GM23338 (cell line): ENCODE measurements at regions not wholly inside any gene's neighbourhood (a gene's known extent, or its start where the extent isn't known, plus 50 kb on each side); places are given as distances from the start of the nearest gene placed in this dataset.
A peak's percentile ranks its signal among the peaks of the same experiment; 100 is the strongest.

Experiments used
- ATAC-seq: fragments of 200-7000 bp; cut with Tn5 transposase; 3 replicates; pipeline ENCODE4 v1.9.1; 2020
- DNase-seq: peaks from one replicate; pipeline ENCODE4 v3.0.0-alpha.2; 2015; ENCODE audit warnings: low spot score
- H2AFZ ChIP-seq: fragments of 200-600 bp; sonication (generic); 2 replicates; pipeline ENCODE4 v1.8.0; 2016; ENCODE audit warnings: antibody characterized with exemption, mild to moderate bottlenecking, moderate library complexity
- H3F3A ChIP-seq: fragments of 200-600 bp; sonication (generic); replicated peaks from 2 replicates; pipeline ENCODE4 v1.8.0; 2017; ENCODE audit warnings: antibody characterized with exemption, mixed run types, low read depth
- H3K27ac ChIP-seq: fragments of 200-600 bp; sonication (generic); 2 replicates; pipeline ENCODE4 v1.6.1; 2016; ENCODE audit warnings: low read depth
- H3K27me3 ChIP-seq: fragments of 200-600 bp; sonication (generic); 2 replicates; pipeline ENCODE4 v1.8.0; 2016; ENCODE audit warnings: mild to moderate bottlenecking, mixed run types, moderate library complexity; ENCODE audit not compliant: insufficient read depth
- H3K36me3 ChIP-seq: fragments of 200-600 bp; sonication (generic); 2 replicates; pipeline ENCODE4 v1.8.0; 2016; ENCODE audit warnings: mild to moderate bottlenecking; ENCODE audit not compliant: insufficient read depth
- H3K4me1 ChIP-seq: fragments of 200-600 bp; sonication (generic); 2 replicates; pipeline ENCODE4 v1.8.0; 2016; ENCODE audit warnings: mild to moderate bottlenecking, moderate library complexity; ENCODE audit not compliant: insufficient read depth
- H3K4me2 ChIP-seq: fragments of 200-600 bp; sonication (generic); 2 replicates; pipeline ENCODE4 v1.7.1; 2017; ENCODE audit warnings: mixed run types
- H3K4me3 ChIP-seq: fragments of 200-600 bp; sonication (generic); 2 replicates; pipeline ENCODE4 v1.6.1; 2016; ENCODE audit warnings: mixed run types
- H3K79me2 ChIP-seq: fragments of 200-600 bp; sonication (generic); replicated peaks from 2 replicates; pipeline ENCODE4 v1.8.0; 2017; ENCODE audit warnings: mild to moderate bottlenecking; ENCODE audit not compliant: insufficient read depth
- H3K9me2 ChIP-seq: fragments of 200-600 bp; sonication (generic); 2 replicates; pipeline ENCODE4 v1.8.0; 2017; ENCODE audit not compliant: insufficient read depth
- H4K20me1 ChIP-seq: fragments of 200-600 bp; sonication (generic); replicated peaks from 2 replicates; pipeline ENCODE4 v1.8.0; 2017; ENCODE audit warnings: mild to moderate bottlenecking; ENCODE audit not compliant: insufficient read depth
- H3K27ac Mint-ChIP-seq: 2 replicates; pipeline ENCODE4 v1.8.0; 2020; ENCODE audit warnings: inconsistent platforms, mild to moderate bottlenecking, moderate library complexity, mixed read lengths
- H3K27me3 Mint-ChIP-seq: 3 replicates; pipeline ENCODE4 v1.8.0; 2022; ENCODE audit warnings: low read depth, mild to moderate bottlenecking, moderate library complexity, mixed read lengths, inconsistent platforms; ENCODE audit not compliant: insufficient read depth, poor library complexity
- H3K36me3 Mint-ChIP-seq: 3 replicates; pipeline ENCODE4 v1.8.0; 2021; ENCODE audit warnings: low read depth, mild to moderate bottlenecking, inconsistent platforms, moderate library complexity, mixed read lengths
- H3K4me1 Mint-ChIP-seq: 3 replicates; pipeline ENCODE4 v1.8.0; 2020; ENCODE audit warnings: mild to moderate bottlenecking, inconsistent platforms, mixed read lengths
- H3K4me3 Mint-ChIP-seq: 3 replicates; pipeline ENCODE4 v1.8.0; 2021; ENCODE audit warnings: moderate library complexity, mild to moderate bottlenecking, inconsistent platforms, mixed read lengths
- H3K9me3 Mint-ChIP-seq: 3 replicates; pipeline ENCODE4 v1.8.0; 2020; ENCODE audit warnings: moderate library complexity, mild to moderate bottlenecking, inconsistent platforms, mixed read lengths
- ETS1 ChIP-seq: IDR thresholded peaks from 2 replicates; pipeline ENCODE4 v1.6.1; 2016; ENCODE audit warnings: antibody characterized with exemption
- EZH2phosphoT487 ChIP-seq: fragments of 200-600 bp; sonication (generic); IDR thresholded peaks from one replicate; pipeline ENCODE4 v1.8.1; 2018; ENCODE audit warnings: antibody characterized with exemption; ENCODE audit not compliant: unreplicated experiment
- NANOG ChIP-seq: IDR thresholded peaks from 2 replicates; pipeline ENCODE4 v1.6.1; 2016; ENCODE audit warnings: antibody characterized with exemption, borderline replicate concordance
- STAT1 ChIP-seq: IDR thresholded peaks from one replicate; pipeline ENCODE4 v1.6.1; 2016; ENCODE audit warnings: antibody characterized with exemption; ENCODE audit not compliant: unreplicated experiment
- TF ChIP-seq, protein P1 (sequence below), 2 experiments: fragments of 200-600 bp in 1 of 2; sonication (generic) in 1 of 2; conservative IDR thresholded peaks; 2 replicates each; pipeline versions ENCODE4 v1.5.1 to v1.6.1; 2016 to 2017; ENCODE audit warnings: antibody characterized with exemption in 2 of 2, low read depth in 2 of 2, mild to moderate bottlenecking in 2 of 2, moderate library complexity in 1 of 2
- TF ChIP-seq, protein P2 (sequence below): fragments of 250-450 bp; sonication (Bioruptor Pico); IDR thresholded peaks from 2 replicates; pipeline ENCODE4 v1.5.0; 2020; ENCODE audit warnings: mild to moderate bottlenecking, moderate library complexity

DNA sequence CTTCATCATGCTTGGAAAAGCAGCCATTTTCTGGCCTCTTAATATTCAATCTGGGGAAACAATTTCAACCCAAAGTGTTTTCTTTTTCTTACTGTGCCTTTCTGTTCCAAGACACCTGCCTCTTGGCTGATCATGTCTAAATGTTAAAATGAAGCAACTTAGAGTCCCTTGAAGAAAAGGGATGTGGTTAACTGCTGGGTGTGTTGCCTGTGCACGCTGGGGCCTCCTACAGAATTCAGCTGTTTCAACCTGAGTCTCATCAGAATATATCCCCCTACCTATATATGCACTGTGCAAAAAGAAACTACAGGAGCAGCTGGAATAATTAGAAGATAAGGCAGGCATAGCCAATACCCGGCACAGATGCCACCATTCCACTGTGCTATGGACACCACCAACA, 222.0 kb downstream of the OMA1 start:
- Histone ChIP-seq H3K4me3 (no peak overlapping the region), H3K4me2 (no peak overlapping the region), H4K20me1 (no peaks in the 10 kb centered on the region), H3K79me2 (no peaks in the 10 kb centered on the region), H2AFZ (peak overlapping the region; percentile 28), H3K27me3 (no peaks in the 10 kb centered on the region), H3K4me1 (no peaks in the 10 kb centered on the region), H3K27ac (no peak overlapping the region), H3K36me3 (peaks cover 4% of the 10 kb centered on the region; the same call in 1 of the 2 replicates), H3F3A (no peaks in the 10 kb centered on the region), H3K9me2 (no peaks in the 10 kb centered on the region)
- H3K27ac Mint-ChIP-seq = no peak overlapping the region
- no peak for TF ChIP-seq EZH2phosphoT487
- no peak for TF ChIP-seq NANOG
- TF ChIP-seq, protein P1, sequence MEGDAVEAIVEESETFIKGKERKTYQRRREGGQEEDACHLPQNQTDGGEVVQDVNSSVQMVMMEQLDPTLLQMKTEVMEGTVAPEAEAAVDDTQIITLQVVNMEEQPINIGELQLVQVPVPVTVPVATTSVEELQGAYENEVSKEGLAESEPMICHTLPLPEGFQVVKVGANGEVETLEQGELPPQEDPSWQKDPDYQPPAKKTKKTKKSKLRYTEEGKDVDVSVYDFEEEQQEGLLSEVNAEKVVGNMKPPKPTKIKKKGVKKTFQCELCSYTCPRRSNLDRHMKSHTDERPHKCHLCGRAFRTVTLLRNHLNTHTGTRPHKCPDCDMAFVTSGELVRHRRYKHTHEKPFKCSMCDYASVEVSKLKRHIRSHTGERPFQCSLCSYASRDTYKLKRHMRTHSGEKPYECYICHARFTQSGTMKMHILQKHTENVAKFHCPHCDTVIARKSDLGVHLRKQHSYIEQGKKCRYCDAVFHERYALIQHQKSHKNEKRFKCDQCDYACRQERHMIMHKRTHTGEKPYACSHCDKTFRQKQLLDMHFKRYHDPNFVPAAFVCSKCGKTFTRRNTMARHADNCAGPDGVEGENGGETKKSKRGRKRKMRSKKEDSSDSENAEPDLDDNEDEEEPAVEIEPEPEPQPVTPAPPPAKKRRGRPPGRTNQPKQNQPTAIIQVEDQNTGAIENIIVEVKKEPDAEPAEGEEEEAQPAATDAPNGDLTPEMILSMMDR (conservative IDR thresholded peaks at IDR 0.05; ENCODE audit: low read depth in 2 of 2) = no peak
- no peak for TF ChIP-seq ETS1
- TF ChIP-seq STAT1 = no peak
- TF ChIP-seq, protein P2, sequence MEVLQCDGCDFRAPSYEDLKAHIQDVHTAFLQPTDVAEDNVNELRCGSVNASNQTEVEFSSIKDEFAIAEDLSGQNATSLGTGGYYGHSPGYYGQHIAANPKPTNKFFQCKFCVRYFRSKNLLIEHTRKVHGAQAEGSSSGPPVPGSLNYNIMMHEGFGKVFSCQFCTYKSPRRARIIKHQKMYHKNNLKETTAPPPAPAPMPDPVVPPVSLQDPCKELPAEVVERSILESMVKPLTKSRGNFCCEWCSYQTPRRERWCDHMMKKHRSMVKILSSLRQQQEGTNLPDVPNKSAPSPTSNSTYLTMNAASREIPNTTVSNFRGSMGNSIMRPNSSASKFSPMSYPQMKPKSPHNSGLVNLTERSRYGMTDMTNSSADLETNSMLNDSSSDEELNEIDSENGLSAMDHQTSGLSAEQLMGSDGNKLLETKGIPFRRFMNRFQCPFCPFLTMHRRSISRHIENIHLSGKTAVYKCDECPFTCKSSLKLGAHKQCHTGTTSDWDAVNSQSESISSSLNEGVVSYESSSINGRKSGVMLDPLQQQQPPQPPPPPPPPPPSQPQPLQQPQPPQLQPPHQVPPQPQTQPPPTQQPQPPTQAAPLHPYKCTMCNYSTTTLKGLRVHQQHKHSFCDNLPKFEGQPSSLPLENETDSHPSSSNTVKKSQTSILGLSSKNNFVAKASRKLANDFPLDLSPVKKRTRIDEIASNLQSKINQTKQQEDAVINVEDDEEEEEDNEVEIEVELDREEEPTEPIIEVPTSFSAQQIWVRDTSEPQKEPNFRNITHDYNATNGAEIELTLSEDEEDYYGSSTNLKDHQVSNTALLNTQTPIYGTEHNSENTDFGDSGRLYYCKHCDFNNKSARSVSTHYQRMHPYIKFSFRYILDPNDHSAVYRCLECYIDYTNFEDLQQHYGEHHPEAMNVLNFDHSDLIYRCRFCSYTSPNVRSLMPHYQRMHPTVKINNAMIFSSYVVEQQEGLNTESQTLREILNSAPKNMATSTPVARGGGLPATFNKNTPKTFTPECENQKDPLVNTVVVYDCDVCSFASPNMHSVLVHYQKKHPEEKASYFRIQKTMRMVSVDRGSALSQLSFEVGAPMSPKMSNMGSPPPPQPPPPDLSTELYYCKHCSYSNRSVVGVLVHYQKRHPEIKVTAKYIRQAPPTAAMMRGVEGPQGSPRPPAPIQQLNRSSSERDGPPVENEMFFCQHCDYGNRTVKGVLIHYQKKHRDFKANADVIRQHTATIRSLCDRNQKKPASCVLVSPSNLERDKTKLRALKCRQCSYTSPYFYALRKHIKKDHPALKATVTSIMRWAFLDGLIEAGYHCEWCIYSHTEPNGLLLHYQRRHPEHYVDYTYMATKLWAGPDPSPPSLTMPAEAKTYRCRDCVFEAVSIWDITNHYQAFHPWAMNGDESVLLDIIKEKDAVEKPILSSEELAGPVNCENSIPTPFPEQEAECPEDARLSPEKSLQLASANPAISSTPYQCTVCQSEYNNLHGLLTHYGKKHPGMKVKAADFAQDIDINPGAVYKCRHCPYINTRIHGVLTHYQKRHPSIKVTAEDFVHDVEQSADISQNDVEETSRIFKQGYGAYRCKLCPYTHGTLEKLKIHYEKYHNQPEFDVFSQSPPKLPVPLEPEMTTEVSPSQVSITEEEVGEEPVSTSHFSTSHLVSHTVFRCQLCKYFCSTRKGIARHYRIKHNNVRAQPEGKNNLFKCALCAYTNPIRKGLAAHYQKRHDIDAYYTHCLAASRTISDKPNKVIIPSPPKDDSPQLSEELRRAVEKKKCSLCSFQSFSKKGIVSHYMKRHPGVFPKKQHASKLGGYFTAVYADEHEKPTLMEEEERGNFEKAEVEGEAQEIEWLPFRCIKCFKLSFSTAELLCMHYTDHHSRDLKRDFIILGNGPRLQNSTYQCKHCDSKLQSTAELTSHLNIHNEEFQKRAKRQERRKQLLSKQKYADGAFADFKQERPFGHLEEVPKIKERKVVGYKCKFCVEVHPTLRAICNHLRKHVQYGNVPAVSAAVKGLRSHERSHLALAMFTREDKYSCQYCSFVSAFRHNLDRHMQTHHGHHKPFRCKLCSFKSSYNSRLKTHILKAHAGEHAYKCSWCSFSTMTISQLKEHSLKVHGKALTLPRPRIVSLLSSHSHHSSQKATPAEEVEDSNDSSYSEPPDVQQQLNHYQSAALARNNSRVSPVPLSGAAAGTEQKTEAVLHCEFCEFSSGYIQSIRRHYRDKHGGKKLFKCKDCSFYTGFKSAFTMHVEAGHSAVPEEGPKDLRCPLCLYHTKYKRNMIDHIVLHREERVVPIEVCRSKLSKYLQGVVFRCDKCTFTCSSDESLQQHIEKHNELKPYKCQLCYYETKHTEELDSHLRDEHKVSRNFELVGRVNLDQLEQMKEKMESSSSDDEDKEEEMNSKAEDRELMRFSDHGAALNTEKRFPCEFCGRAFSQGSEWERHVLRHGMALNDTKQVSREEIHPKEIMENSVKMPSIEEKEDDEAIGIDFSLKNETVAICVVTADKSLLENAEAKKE (CRISPR knock-in tag) = no peak
- no peaks in the 10 kb centered on the region for H3K4me1 Mint-ChIP-seq
- H3K27me3 Mint-ChIP-seq = peaks cover 2% of the 10 kb centered on the region
- DNase-seq (no peak), ATAC-seq (no peak)
- H3K9me3 Mint-ChIP-seq = peaks cover 34% of the 10 kb centered on the region
- no peak overlapping the region for H3K4me3 Mint-ChIP-seq
- peaks cover 14% of the 10 kb centered on the region; the same call in 2 of the 3 replicates for H3K36me3 Mint-ChIP-seq
